Testis (tissue), 2 donors: ENCODE measurements at regions not wholly inside any gene's neighbourhood (a gene's known extent, or its start where the extent isn't known, plus 50 kb on each side); places are given as distances from the start of the nearest gene placed in this dataset.

Experiments used
- POLR2A ChIP-seq: fragments of 450-650 bp; IDR thresholded peaks from one replicate; pipeline ENCODE4 v1.6.1; 2017; ENCODE audit warnings: antibody characterized with exemption, mild to moderate bottlenecking, moderate library complexity
- TF ChIP-seq, protein P1 (sequence below), 3 experiments: fragments of 450-650 bp in 2 of 3; fragments of 200-600 bp in 1 of 3; sonication (generic) in 1 of 3; IDR thresholded peaks; one replicate each; pipeline ENCODE4 v1.5.1; 2016 to 2019; ENCODE audit warnings: antibody characterized with exemption in 3 of 3, mild to moderate bottlenecking in 2 of 3, moderate library complexity in 1 of 3

DNA sequence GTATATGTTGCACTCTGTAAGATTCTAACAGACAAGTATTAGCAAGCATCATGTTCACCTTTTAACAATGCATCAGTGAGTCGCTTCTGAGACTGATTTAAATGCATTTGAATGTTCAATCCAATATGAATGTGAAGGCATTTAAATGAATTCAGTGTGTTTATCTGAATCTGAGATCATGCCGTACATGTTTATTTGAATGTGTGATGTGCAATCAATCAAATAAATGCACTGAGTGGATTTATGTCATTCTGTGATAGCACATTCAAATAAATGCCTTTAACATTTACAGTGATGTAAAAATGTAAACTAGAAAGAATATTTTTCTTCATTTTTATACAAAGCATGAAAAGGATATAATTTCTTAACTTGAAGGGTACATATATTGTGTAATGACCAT lies 1063.5 kb upstream of the NUDT12 start:
- TF ChIP-seq, protein P1, sequence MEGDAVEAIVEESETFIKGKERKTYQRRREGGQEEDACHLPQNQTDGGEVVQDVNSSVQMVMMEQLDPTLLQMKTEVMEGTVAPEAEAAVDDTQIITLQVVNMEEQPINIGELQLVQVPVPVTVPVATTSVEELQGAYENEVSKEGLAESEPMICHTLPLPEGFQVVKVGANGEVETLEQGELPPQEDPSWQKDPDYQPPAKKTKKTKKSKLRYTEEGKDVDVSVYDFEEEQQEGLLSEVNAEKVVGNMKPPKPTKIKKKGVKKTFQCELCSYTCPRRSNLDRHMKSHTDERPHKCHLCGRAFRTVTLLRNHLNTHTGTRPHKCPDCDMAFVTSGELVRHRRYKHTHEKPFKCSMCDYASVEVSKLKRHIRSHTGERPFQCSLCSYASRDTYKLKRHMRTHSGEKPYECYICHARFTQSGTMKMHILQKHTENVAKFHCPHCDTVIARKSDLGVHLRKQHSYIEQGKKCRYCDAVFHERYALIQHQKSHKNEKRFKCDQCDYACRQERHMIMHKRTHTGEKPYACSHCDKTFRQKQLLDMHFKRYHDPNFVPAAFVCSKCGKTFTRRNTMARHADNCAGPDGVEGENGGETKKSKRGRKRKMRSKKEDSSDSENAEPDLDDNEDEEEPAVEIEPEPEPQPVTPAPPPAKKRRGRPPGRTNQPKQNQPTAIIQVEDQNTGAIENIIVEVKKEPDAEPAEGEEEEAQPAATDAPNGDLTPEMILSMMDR (IDR thresholded peaks at IDR 0.05), result no peak
- TF ChIP-seq POLR2A, result no peak
